ELF-1 (cell line): ENCODE measurements at regions not wholly inside any gene's neighbourhood (a gene's known extent, or its start where the extent isn't known, plus 50 kb on each side); places are given as distances from the start of the nearest gene placed in this dataset.
A peak's percentile ranks its signal among the peaks of the same experiment; 100 is the strongest.
"Not testable (repeated sequence)": the region's sequence is repeated elsewhere in the genome, so short reads cannot be mapped to it uniquely, and the experiment has no call there.

Experiments
- DNase-seq: peaks from one replicate; pipeline ENCODE4 v3.0.0-alpha.2; 2016; ENCODE audit warnings: low read depth, low spot score

DNA sequence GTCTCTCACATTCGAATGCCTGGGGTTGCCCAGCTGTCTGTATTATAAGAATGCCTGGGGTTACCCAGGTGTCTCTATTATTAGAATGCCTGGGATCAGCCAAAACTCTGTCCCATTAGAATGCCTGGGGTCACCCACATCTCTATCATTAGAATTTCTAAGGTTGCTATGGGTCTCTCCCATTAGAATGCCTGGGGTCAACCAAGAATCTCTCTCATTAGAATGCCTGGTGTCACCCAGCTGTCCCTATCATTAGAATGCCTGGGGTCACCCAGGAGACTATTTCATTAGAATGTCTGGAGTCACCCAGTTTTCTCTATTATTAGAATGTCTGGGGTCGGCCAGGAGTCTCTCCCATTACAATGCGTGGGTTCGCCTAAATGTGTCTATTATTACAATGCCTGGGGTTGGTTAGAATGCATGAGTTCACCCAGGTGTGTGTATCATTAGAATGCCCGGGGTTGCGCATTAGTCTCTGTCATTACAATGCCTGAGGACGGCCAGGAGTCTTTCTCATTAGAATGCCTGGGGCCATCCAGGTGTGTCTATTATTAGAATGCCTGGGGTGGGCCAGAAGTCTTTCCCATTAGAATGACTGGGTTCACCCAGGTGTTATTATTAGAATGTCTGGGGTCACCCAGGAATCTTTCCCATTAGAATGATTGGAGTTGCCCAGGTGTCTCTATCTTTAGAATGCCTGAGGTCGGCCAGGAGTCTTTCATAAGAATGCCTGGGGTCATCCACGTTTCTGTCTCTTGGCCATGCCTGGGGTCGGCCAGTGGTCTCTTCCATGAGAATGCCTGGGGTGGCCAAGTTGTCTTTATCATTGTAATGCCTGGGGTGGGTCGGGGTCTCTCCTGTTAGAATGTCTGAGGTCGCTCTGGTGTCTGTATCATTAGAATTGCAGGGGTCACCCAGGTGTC is 59.6 kb downstream of the RNF187 start:
- DNase-seq: no peak

DNA sequence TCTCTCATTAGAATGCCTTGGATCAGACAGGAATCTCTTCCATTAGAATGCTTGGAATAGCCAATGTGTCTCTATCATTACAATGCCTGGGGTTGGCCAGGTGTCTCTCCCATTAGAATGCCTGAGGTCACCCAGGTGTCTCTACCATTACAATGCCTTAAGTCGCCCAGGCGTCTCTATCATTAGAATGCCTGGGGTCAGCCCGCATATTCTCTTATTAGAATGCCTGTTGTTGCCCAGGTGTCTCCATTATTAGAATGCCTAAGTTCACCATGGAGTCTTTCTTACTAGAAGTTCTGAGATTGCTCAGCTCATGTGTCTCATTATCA is 60.2 kb downstream of the RNF187 start:
- no peak for DNase-seq

- DNase-seq: no peak
Measured at GRCh38 chr1:228548788-228549187, 61.6 kb downstream of the RNF187 start.

- no peak for DNase-seq
Measured at GRCh38 chr1:228552596-228553176, 65.5 kb downstream of the RNF187 start.

DNA sequence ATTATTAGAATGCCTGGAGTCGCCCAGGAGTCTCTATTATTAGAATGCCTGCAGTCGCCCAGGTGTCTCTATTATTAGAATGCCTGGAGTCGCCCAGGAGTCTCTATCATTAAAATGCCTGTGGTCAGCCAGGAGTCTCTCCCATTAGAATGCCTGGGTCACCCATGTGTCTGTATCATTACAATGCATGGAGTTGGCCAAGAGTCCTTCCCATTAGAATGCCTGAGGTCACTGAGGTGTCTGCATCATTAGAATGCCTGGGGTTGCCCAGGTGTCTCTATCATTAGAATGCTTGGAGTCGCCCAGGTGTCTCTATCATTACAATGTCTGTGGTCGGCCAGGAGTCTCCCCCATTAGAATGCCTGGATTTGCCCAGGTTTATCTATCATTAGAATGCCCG is 66.9 kb downstream of the RNF187 start:
- no peak for DNase-seq

GRCh38 chr1:228555074-228555994 is 68.2 kb downstream of the RNF187 start:
- DNase-seq: peak; percentile 13

GRCh38 chr1:228556634-228557430 is 69.7 kb downstream of the RNF187 start:
- not testable (repeated sequence) for DNase-seq
